H1 (cell line): ENCODE measurements at regions not wholly inside any gene's neighbourhood (a gene's known extent, or its start where the extent isn't known, plus 50 kb on each side); places are given as distances from the start of the nearest gene placed in this dataset.

Source experiments
- CTCF ChIA-PET: fragments of 300-600 bp; sonication (Branson Sonifier 250); formaldehyde crosslinking; loops from one replicate; lab custom pipeline; 2021; ENCODE audit not compliant: partially characterized antibody; lab: Charles Lee
- POLR2A ChIA-PET: fragments of 300-600 bp; sonication (Branson Sonifier 250); formaldehyde crosslinking; loops from one replicate; lab custom pipeline; 2021; ENCODE audit warnings: inconsistent platforms; ENCODE audit not compliant: partially characterized antibody; lab: Charles Lee
- DNase-seq, 2 experiments: peaks; one replicate each; pipeline versions ENCODE4 v3.0.0 to v3.0.0-alpha.2; 2010 to 2022; ENCODE audit warnings: low spot score in 2 of 2, low read depth in 1 of 2, mixed read lengths in 1 of 2
- FAIRE-seq: peaks from 2 replicates; lab custom pipeline; 2011; peaks lifted over from hg19 to GRCh38; lab: Jason Lieb, UNC
- H2AFZ ChIP-seq: 2 replicates; pipeline ENCODE4 v1.8.1; 2012; ENCODE audit warnings: low read length, inconsistent platforms
- H2AK5ac ChIP-seq: 2 replicates; pipeline ENCODE4 v1.6.1; 2013; ENCODE audit warnings: low read depth, low read length
- H2BK120ac ChIP-seq: replicated peaks from 2 replicates; pipeline ENCODE3; 2013; ENCODE audit warnings: low read depth, low read length, inconsistent platforms
- H2BK12ac ChIP-seq: 2 replicates; pipeline ENCODE4 v1.6.1; 2013; ENCODE audit warnings: low read depth, low read length
- H2BK15ac ChIP-seq: 2 replicates; pipeline ENCODE4 v1.6.1; 2013; ENCODE audit warnings: low read length
- H2BK20ac ChIP-seq: 2 replicates; pipeline ENCODE4 v1.6.1; 2013; ENCODE audit warnings: low read length
- H2BK5ac ChIP-seq: 2 replicates; pipeline ENCODE4 v1.6.1; 2013; ENCODE audit warnings: low read depth, low read length
- H3K14ac ChIP-seq: 2 replicates; pipeline ENCODE4 v1.6.1; 2013; ENCODE audit warnings: inconsistent platforms; ENCODE audit not compliant: insufficient read length
- H3K18ac ChIP-seq: 2 replicates; pipeline ENCODE4 v1.6.1; 2013; ENCODE audit warnings: low read length; ENCODE audit errors: extremely low read depth
- H3K23ac ChIP-seq: 2 replicates; pipeline ENCODE4 v1.6.1; 2013; ENCODE audit warnings: inconsistent platforms; ENCODE audit not compliant: insufficient read length
- H3K23me2 ChIP-seq: 2 replicates; pipeline ENCODE4 v1.6.1; 2013; ENCODE audit warnings: low read depth, low read length
- H3K27ac ChIP-seq: 2 replicates; pipeline ENCODE4 v1.6.1; 2011; ENCODE audit warnings: low read depth, low read length, inconsistent platforms
- H3K27me3 ChIP-seq, 4 experiments: replicated peaks in 1 of 4; 1 replicate in 1 of 4; 2 replicates in 3 of 4; pipeline versions ENCODE4 v1.6.1 to v1.8.1; 2011 to 2013; ENCODE audit warnings: low read length in 3 of 4, mild to moderate bottlenecking in 3 of 4, inconsistent platforms in 2 of 4, mixed read lengths in 2 of 4, moderate library complexity in 1 of 4; ENCODE audit not compliant: control insufficient read depth in 3 of 4, insufficient read depth in 3 of 4; ENCODE audit errors: extremely low read depth in 1 of 4
- H3K36me3 ChIP-seq, 4 experiments: 2 replicates each; pipeline versions ENCODE4 v1.6.1 to v1.8.1; 2011 to 2013; ENCODE audit warnings: mild to moderate bottlenecking in 4 of 4, low read length in 3 of 4, moderate library complexity in 2 of 4, control low read depth in 1 of 4, inconsistent platforms in 1 of 4; ENCODE audit not compliant: insufficient read depth in 4 of 4, control insufficient read depth in 2 of 4
- H3K4ac ChIP-seq: replicated peaks from 2 replicates; pipeline ENCODE3; 2013; ENCODE audit warnings: low read length, low read depth, mixed read lengths, inconsistent platforms; ENCODE audit not compliant: insufficient read length
- H3K4me1 ChIP-seq, 4 experiments: replicated peaks in 1 of 4; 1 replicate in 1 of 4; 2 replicates in 3 of 4; pipeline versions ENCODE4 v1.6.1 to v1.8.1; 2011 to 2013; ENCODE audit warnings: low read length in 3 of 4, inconsistent platforms in 2 of 4, mixed read lengths in 1 of 4; ENCODE audit not compliant: insufficient read depth in 4 of 4, control insufficient read depth in 3 of 4
- H3K4me2 ChIP-seq, 2 experiments: 2 replicates each; pipeline versions ENCODE4 v1.6.1 to v1.8.1; 2011 to 2013; ENCODE audit warnings: low read depth in 2 of 2, low read length in 2 of 2, control low read depth in 1 of 2, inconsistent platforms in 1 of 2, mild to moderate bottlenecking in 1 of 2; ENCODE audit not compliant: insufficient read depth in 1 of 2
- H3K4me3 ChIP-seq, 4 experiments: fragments of 200-600, 300-600 bp in 1 of 4; sonication (generic), shearing (Covaris generic), sonication (Bioruptor Twin) in 1 of 4; 2 replicates each; pipeline versions ENCODE4 v1.5.1 to v1.8.1; 2011 to 2016; ENCODE audit warnings: low read length in 4 of 4, low read depth in 3 of 4, control low read depth in 2 of 4, inconsistent platforms in 2 of 4, mild to moderate bottlenecking in 2 of 4, mixed read lengths in 1 of 4, moderate library complexity in 1 of 4; ENCODE audit not compliant: insufficient read depth in 2 of 4; ENCODE audit errors: extremely low read depth in 1 of 4
- H3K56ac ChIP-seq: replicated peaks from 2 replicates; pipeline ENCODE3; 2013; ENCODE audit warnings: low read depth, mild to moderate bottlenecking, mixed read lengths, low read length, inconsistent platforms; ENCODE audit not compliant: insufficient read length
- H3K79me1 ChIP-seq: 2 replicates; pipeline ENCODE4 v1.6.1; 2013; ENCODE audit warnings: low read depth, low read length, control low read depth
- H3K79me2 ChIP-seq, 2 experiments: 2 replicates each; pipeline versions ENCODE4 v1.6.1 to v1.8.1; 2012 to 2013; ENCODE audit warnings: low read length in 2 of 2, mild to moderate bottlenecking in 2 of 2, inconsistent platforms in 1 of 2; ENCODE audit not compliant: insufficient read depth in 2 of 2, control insufficient read depth in 1 of 2
- H3K9ac ChIP-seq, 4 experiments: replicated peaks in 1 of 4; 1 replicate in 1 of 4; 2 replicates in 3 of 4; pipeline versions ENCODE4 v1.6.1 to v1.8.1; 2011 to 2013; ENCODE audit warnings: low read depth in 3 of 4, low read length in 3 of 4, control low read depth in 2 of 4, mild to moderate bottlenecking in 2 of 4, moderate library complexity in 2 of 4, inconsistent platforms in 1 of 4; ENCODE audit errors: extremely low read depth in 1 of 4
- H3K9me3 ChIP-seq, 2 experiments: 2 replicates each; pipeline versions ENCODE4 v1.6.1 to v1.8.1; 2012 to 2013; ENCODE audit warnings: mild to moderate bottlenecking in 2 of 2, moderate library complexity in 2 of 2, control low read depth in 1 of 2, inconsistent platforms in 1 of 2, low read depth in 1 of 2, low read length in 1 of 2, mixed read lengths in 1 of 2; ENCODE audit not compliant: insufficient read depth in 2 of 2
- H4K20me1 ChIP-seq, 2 experiments: replicated peaks in 1 of 2; 2 replicates each; pipeline versions ENCODE3 to v1.8.1; 2011 to 2013; ENCODE audit warnings: inconsistent platforms in 2 of 2, low read length in 2 of 2, mild to moderate bottlenecking in 1 of 2; ENCODE audit not compliant: insufficient read depth in 2 of 2, control insufficient read depth in 1 of 2
- H4K5ac ChIP-seq: 2 replicates; pipeline ENCODE4 v1.6.1; 2013; ENCODE audit warnings: low read length, low read depth, mixed read lengths, inconsistent platforms; ENCODE audit not compliant: insufficient read length
- H4K8ac ChIP-seq: 2 replicates; pipeline ENCODE4 v1.8.0; 2013; ENCODE audit warnings: mild to moderate bottlenecking, moderate library complexity, low read length, inconsistent platforms; ENCODE audit not compliant: insufficient read depth; ENCODE audit errors: extremely low read depth
- H4K91ac ChIP-seq: replicated peaks from 2 replicates; pipeline ENCODE3; 2013; ENCODE audit warnings: low read length, mixed read lengths, inconsistent platforms; ENCODE audit not compliant: insufficient read length
- BRCA1 ChIP-seq: IDR thresholded peaks from 2 replicates; pipeline ENCODE4 v1.6.1; 2012; ENCODE audit warnings: low read depth, low read length, improper control_type of control experiment
- CBX5 ChIP-seq: fragments of 300-800, 300-1000 bp; sonication (generic); IDR thresholded peaks from 2 replicates; pipeline ENCODE4 v1.7.1; 2016; ENCODE audit warnings: antibody characterized with exemption, low read length, low read depth
- CEBPB ChIP-seq: IDR thresholded peaks from 2 replicates; pipeline ENCODE4 v1.6.1; 2012; ENCODE audit warnings: low read depth, low read length
- HDAC6 ChIP-seq: IDR thresholded peaks from one replicate; pipeline ENCODE4 v1.7.1; 2012; ENCODE audit warnings: low read depth, mild to moderate bottlenecking, inconsistent platforms, low read length, moderate library complexity
- POU5F1 ChIP-seq: IDR thresholded peaks from 2 replicates; pipeline ENCODE4 v1.6.1; 2011; ENCODE audit warnings: low read depth, mild to moderate bottlenecking, low read length, moderate library complexity
- SIRT6 ChIP-seq: IDR thresholded peaks from one replicate; pipeline ENCODE4 v1.7.1; 2012; ENCODE audit warnings: low read length, inconsistent platforms
- SIX5 ChIP-seq: IDR thresholded peaks from 2 replicates; pipeline ENCODE4 v1.6.1; 2011; ENCODE audit warnings: mild to moderate bottlenecking, low read depth, low read length
- SP4 ChIP-seq: IDR thresholded peaks from 2 replicates; pipeline ENCODE4 v1.6.1; 2012; ENCODE audit warnings: low read length, inconsistent platforms
- TAF7 ChIP-seq: optimal IDR thresholded peaks from 2 replicates; pipeline ENCODE3; 2011; ENCODE audit warnings: low read depth, mild to moderate bottlenecking, inconsistent platforms, low read length, moderate library complexity, borderline replicate concordance
- TCF12 ChIP-seq: IDR thresholded peaks from 2 replicates; pipeline ENCODE4 v1.6.1; 2011; ENCODE audit warnings: low read depth, mild to moderate bottlenecking, low read length
- TEAD4 ChIP-seq: IDR thresholded peaks from 2 replicates; pipeline ENCODE4 v1.6.1; 2012; ENCODE audit warnings: low read depth, low read length, inconsistent platforms, mixed read lengths
- WGBS, 2 experiments: shearing (Covaris generic) in 1 of 2; methylation state at CpG; one replicate each; pipeline versions ENCODE4 v1.1.6 to v1.1.7; 2013 to 2015; ENCODE audit warnings: low lambda C conversion rate in 2 of 2, mixed read lengths in 2 of 2, inconsistent platforms in 1 of 2, low coverage in 1 of 2, missing lambda C conversion rate in 1 of 2; ENCODE audit not compliant: insufficient replicate concordance in 2 of 2, insufficient coverage in 1 of 2, insufficient read length in 1 of 2; ENCODE audit errors: extremely low coverage in 1 of 2, missing lambda C conversion rate in 1 of 2; 5-methylcytosine and 5-hydroxymethylcytosine counted together
- TF ChIP-seq, protein P1 (sequence below): IDR thresholded peaks from 2 replicates; pipeline ENCODE4 v1.6.1; 2011; ENCODE audit warnings: low read depth, mild to moderate bottlenecking, low read length; ENCODE audit not compliant: insufficient read depth

GRCh38 chr16:49970797-49971431, 54.1 kb upstream of the CNEP1R1 start:
- Histone ChIP-seq H3K4me3 (no peak overlapping the region), H2BK12ac (no peak overlapping the region), H3K9ac (no peak overlapping the region), H3K23me2 (no peaks in the 10 kb centered on the region), H2AFZ (no peak overlapping the region), H2BK120ac (no peak overlapping the region), H4K91ac (no peak overlapping the region), H3K18ac (no peak overlapping the region), H3K79me1 (no peaks in the 10 kb centered on the region), H3K79me2 (no peaks in the 10 kb centered on the region), H3K4me2 (no peak overlapping the region), H4K5ac (no peak overlapping the region), H3K27ac (no peak overlapping the region), H3K14ac (no peak overlapping the region), H3K9me3 (no peaks in the 10 kb centered on the region), H3K4me1 (no peaks in the 10 kb centered on the region)
- WGBS, 2 experiments, result 88% methylated on average over 7 of the region's 8 CpGs; no CpG with 5 or more reads in 1 of the 2 experiments
- ChIA-PET CTCF (interaction anchor here (0.9 to 2.8 kb wide), 2 partner anchors 14 to 81 kb away, joined by 3 to 13 read pairs; no protein-coding TSS in a partner anchor), POLR2A (no interaction called here)
- TF ChIP-seq, protein P1, sequence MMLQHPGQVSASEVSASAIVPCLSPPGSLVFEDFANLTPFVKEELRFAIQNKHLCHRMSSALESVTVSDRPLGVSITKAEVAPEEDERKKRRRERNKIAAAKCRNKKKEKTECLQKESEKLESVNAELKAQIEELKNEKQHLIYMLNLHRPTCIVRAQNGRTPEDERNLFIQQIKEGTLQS, result no peak
- TF ChIP-seq SIRT6 (no peak), HDAC6 (no peak), POU5F1 (no peak), CEBPB (no peak), CBX5 (no peak), TEAD4 (no peak), TCF12 (no peak), SP4 (no peak), BRCA1 (no peak), TAF7 (no peak), SIX5 (no peak)
- TF ChIP-seq, all 59 proteins: peak for 0
- H2BK20ac ChIP-seq, result no peak overlapping the region
- no peak overlapping the region for H2BK5ac ChIP-seq
- no peak overlapping the region for H4K8ac ChIP-seq
- H3K36me3 ChIP-seq, result no peaks in the 10 kb centered on the region
- no peak overlapping the region for H3K23ac ChIP-seq
- FAIRE-seq (no peak), DNase-seq (no peak)
- H4K20me1 ChIP-seq, result no peaks in the 10 kb centered on the region
- no peak overlapping the region for H2BK15ac ChIP-seq
- H3K4ac ChIP-seq, result no peak overlapping the region
- H3K56ac ChIP-seq, result no peak overlapping the region
- no peak overlapping the region for H2AK5ac ChIP-seq
- no peaks in the 10 kb centered on the region for H3K27me3 ChIP-seq
